ENCODE measurements at regions not wholly inside any gene's neighbourhood (a gene's known extent, or its start where the extent isn't known, plus 50 kb on each side); places are given as distances from the start of the nearest gene placed in this dataset.

- Histone ChIP-seq H3K9me3 (ENCODE audit: low read depth) (no peaks in the 10 kb centered on the region), H3K27me3 (no peaks in the 10 kb centered on the region), H3K4me1 (ENCODE audit: low read depth) (no peaks in the 10 kb centered on the region), H3K27ac (no peak overlapping the region), H3K4me3 (no peak overlapping the region), H3K36me3 (no peaks in the 10 kb centered on the region)
- DNase-seq (ENCODE audit: low read depth in 1 of 2, low spot score in 1 of 2): peak in 1 of 2 donors; percentile 0
- TF ChIP-seq CTCF (IDR thresholded peaks at IDR 0.05; ENCODE audit: low read depth, low read length): no peak
Measured at GRCh38 chr6:8982668-8983067, 547.3 kb upstream of the SLC35B3 start.

GRCh38 chr6:8973395-8973794 is 538.0 kb upstream of the SLC35B3 start:
- H3K4me1 ChIP-seq (ENCODE audit: low read depth): no peaks in the 10 kb centered on the region
- no peaks in the 10 kb centered on the region for H3K9me3 ChIP-seq (ENCODE audit: low read depth)
- H3K27me3 ChIP-seq: no peaks in the 10 kb centered on the region
- no peak overlapping the region for H3K27ac ChIP-seq
- DNase-seq (ENCODE audit: low read depth in 1 of 2, low spot score in 1 of 2): no peak
- H3K36me3 ChIP-seq: no peaks in the 10 kb centered on the region
- no peak overlapping the region for H3K4me3 ChIP-seq
- no peak for TF ChIP-seq CTCF (IDR thresholded peaks at IDR 0.05; ENCODE audit: low read depth, low read length)

GRCh38 chr6:8969747-8970146 is 534.4 kb upstream of the SLC35B3 start:
- H3K27me3 ChIP-seq: no peaks in the 10 kb centered on the region
- TF ChIP-seq CTCF (IDR thresholded peaks at IDR 0.05; ENCODE audit: low read depth, low read length): no peak
- no peak overlapping the region for H3K27ac ChIP-seq
- no peak for DNase-seq (ENCODE audit: low read depth in 1 of 2, low spot score in 1 of 2)
- H3K4me3 ChIP-seq: no peak overlapping the region
- H3K9me3 ChIP-seq (ENCODE audit: low read depth): no peaks in the 10 kb centered on the region
- H3K4me1 ChIP-seq (ENCODE audit: low read depth): no peaks in the 10 kb centered on the region
- no peaks in the 10 kb centered on the region for H3K36me3 ChIP-seq

GRCh38 chr6:8958894-8959511 is 523.7 kb upstream of the SLC35B3 start:
- Histone ChIP-seq H3K9me3 (ENCODE audit: low read depth) (no peaks in the 10 kb centered on the region), H3K27me3 (no peaks in the 10 kb centered on the region), H3K27ac (no peak overlapping the region), H3K36me3 (no peaks in the 10 kb centered on the region), H3K4me3 (no peak overlapping the region), H3K4me1 (ENCODE audit: low read depth) (no peaks in the 10 kb centered on the region)
- no peak for TF ChIP-seq CTCF (IDR thresholded peaks at IDR 0.05; ENCODE audit: low read depth, low read length)
- no peak for DNase-seq (ENCODE audit: low read depth in 1 of 2, low spot score in 1 of 2)

GRCh38 chr6:8953310-8953709 is 518.0 kb upstream of the SLC35B3 start:
- H3K4me1 ChIP-seq (ENCODE audit: low read depth): no peaks in the 10 kb centered on the region
- no peak for TF ChIP-seq CTCF (IDR thresholded peaks at IDR 0.05; ENCODE audit: low read depth, low read length)
- H3K4me3 ChIP-seq: no peak overlapping the region
- H3K9me3 ChIP-seq (ENCODE audit: low read depth): no peaks in the 10 kb centered on the region
- H3K27ac ChIP-seq: no peak overlapping the region
- H3K27me3 ChIP-seq: no peaks in the 10 kb centered on the region
- DNase-seq (ENCODE audit: low read depth in 1 of 2, low spot score in 1 of 2): no peak
- H3K36me3 ChIP-seq: no peaks in the 10 kb centered on the region
